ENCODE measurements at regions not wholly inside any gene's neighbourhood (a gene's known extent, or its start where the extent isn't known, plus 50 kb on each side); places are given as distances from the start of the nearest gene placed in this dataset.

GRCh38 chr6:164200071-164200470 lies 785.6 kb downstream of the QKI start:
- no peak for DNase-seq (ENCODE audit: low read depth in 4 of 4, low spot score in 3 of 4)

- DNase-seq (ENCODE audit: low read depth in 4 of 4, low spot score in 3 of 4) = no peak
Observed at GRCh38 chr6:164195942-164196281, 781.4 kb downstream of the QKI start.

GRCh38 chr6:164195278-164195941 lies 780.9 kb downstream of the QKI start:
- DNase-seq (ENCODE audit: low read depth in 4 of 4, low spot score in 3 of 4) = no peak

DNA sequence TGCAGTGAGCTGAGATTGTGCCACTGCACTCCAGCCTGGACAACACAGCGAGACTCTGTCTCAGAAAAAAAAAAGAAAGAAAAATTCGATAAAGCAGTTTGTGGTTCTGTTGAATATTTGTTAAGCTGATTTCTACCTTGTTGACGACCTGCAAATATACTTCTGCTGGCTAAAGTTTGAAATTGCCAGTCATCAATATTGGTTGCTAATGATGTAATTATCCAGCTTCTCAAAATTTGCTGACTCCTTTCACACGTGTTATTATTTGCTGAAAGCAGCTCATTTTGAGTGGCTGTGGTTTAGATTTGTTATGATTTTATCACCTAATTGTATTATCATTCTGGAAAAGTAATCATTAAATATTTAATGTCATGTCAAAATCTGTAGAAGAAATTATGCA lies 774.3 kb downstream of the QKI start:
- no peak for DNase-seq (ENCODE audit: low read depth in 4 of 4, low spot score in 3 of 4)

- no peak for DNase-seq (ENCODE audit: low read depth in 4 of 4, low spot score in 3 of 4)
Observed at GRCh38 chr6:164185471-164185871, 771.0 kb downstream of the QKI start.

DNA sequence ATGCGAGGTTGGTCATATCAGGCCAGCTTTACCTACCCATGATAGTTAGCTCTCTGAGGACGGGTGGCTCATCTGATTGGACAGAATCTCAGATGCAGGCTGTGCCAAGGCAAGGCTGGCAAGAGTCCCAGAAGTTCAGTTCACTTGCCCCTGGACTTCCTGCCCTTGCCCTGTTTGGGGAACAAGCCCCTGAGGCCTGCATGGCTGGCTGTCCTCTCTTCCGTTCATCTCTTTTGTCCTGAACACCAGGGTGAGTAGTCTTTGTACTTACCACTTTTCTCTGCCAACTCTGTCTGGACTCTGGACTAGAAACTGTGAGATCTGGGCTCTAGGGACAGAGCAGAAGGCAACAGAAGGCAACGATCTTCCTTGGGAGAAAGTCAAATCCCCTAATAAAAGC lies 769.9 kb downstream of the QKI start:
- no peak for DNase-seq (ENCODE audit: low read depth in 4 of 4, low spot score in 3 of 4)

- no peak for DNase-seq (ENCODE audit: low read depth in 4 of 4, low spot score in 3 of 4)
Observed at GRCh38 chr6:164183556-164184123, 769.1 kb downstream of the QKI start.

DNA sequence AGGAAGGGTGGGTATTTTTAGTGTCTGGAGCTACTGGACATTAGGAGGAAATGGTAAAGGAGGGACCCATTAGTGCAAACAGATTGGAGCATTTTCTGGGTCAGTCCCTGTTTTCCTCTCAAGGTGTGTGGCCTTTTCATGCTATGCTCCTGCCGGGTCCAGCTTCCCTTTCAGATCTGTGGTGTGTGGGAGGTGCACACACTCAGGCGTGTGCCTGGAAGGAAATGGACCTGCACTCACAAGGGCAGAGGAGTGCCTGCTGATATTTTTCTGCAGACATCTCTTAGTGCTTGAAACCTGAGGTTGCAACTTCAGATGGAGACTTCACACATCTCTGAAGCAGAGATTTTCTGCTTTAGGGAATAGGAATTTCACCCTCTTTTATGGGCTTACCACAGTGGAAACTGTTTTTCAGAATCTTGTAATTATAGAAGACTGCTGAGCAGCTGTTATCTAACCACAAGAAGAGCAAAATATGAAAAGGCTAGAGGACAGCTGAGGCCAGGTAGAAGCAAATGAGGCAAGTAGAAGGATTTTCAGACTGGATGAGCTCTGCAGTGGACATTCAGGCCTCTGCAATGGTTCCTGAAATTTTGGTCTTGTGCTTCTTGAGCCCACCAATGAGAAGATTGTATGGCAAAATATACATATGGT lies 764.3 kb downstream of the QKI start:
- DNase-seq (ENCODE audit: low read depth in 4 of 4, low spot score in 3 of 4) = no peak

DNA sequence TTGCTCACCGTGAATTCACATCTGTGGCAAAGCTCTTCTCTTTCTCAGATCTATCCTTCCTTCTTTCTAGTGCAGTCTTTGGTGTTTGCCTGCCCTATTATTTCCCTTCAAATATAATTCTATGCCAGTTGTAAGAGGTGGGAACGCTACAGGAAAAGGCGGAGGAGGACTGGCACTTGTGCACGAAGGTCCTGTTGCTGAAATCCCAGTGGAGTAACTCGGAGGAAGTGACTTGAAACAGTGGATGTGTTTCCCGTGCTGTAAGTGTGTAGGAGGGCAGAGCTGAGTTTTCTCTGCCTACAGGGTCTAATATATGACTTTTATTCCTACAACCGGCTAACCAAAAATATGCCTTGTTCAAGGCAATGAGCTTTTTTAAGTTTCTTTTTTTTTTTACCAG lies 754.8 kb downstream of the QKI start:
- no peak for DNase-seq (ENCODE audit: low read depth in 4 of 4, low spot score in 3 of 4)

- no peak for DNase-seq (ENCODE audit: low read depth in 4 of 4, low spot score in 3 of 4)
Observed at GRCh38 chr6:164168595-164168994, 754.1 kb downstream of the QKI start.

- DNase-seq (ENCODE audit: low read depth in 4 of 4, low spot score in 3 of 4) = no peak
Observed at GRCh38 chr6:164167873-164168405, 753.4 kb downstream of the QKI start.

DNA sequence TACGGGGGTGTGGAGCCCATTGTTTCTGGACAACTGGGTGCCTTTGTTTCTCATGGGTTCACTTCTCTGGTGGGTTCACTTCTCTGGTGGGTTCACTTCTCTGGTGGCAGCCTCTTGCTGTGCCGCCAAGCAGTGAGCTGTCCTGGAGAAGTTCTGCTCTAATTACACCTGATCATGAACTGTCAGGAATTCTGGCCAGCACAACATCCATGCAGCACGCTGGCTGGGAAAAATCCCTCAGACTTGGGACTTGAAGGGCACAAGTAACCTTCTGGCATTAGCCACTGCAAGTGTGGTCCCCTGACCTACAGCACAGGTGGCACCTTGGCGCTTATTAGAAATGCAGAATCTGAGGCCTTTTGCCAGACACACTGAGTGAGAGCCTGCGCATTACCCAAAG lies 752.5 kb downstream of the QKI start:
- DNase-seq (ENCODE audit: low read depth in 4 of 4, low spot score in 3 of 4) = no peak

DNA sequence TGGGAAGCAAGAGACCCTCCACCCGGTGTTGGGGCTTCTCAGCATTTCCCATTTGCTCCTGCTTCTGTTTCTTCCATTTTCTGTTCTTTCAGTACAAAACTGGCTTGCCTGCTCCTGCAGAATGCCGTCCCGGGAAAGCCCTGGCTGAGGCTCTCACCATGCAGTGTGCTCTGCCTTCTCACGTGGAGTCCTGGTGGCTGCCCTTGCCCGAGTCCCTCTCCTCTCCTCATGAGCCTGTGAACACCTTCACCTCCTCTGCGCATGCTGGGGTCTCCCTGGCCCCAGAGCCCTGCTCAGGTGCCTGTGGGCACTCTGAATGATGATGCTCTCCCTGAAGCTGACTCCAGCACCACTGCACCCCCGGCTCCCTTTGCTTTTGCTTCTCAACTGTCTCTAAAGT lies 752.0 kb downstream of the QKI start:
- no peak for DNase-seq (ENCODE audit: low read depth in 4 of 4, low spot score in 3 of 4)

DNA sequence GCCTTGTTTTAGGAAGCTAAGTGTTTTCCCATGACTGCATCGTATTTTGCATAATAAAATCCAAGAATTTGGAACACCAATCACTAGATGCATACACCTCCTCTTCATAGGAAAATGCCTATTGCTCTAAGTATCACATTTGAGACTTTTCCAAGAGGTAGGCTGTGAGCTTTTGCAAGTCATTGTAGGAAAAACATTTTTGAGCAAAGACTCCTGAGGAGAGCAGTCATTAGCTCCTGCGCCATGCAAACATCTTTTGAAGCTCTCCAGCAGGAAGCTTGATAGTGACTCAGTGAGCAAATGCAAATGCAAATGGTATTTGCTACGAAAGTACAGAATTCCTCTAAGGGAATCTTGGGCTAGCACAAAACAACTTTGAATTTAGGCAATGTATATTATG lies 750.4 kb downstream of the QKI start:
- no peak for DNase-seq (ENCODE audit: low read depth in 4 of 4, low spot score in 3 of 4)

- no peak for DNase-seq (ENCODE audit: low read depth in 4 of 4, low spot score in 3 of 4)
Observed at GRCh38 chr6:164163239-164163638, 748.7 kb downstream of the QKI start.

GRCh38 chr6:164159061-164159460 lies 744.5 kb downstream of the QKI start:
- no peak for DNase-seq (ENCODE audit: low read depth in 4 of 4, low spot score in 3 of 4)

GRCh38 chr6:164154588-164154987 lies 740.1 kb downstream of the QKI start:
- DNase-seq (ENCODE audit: low read depth in 4 of 4, low spot score in 3 of 4) = no peak

DNA sequence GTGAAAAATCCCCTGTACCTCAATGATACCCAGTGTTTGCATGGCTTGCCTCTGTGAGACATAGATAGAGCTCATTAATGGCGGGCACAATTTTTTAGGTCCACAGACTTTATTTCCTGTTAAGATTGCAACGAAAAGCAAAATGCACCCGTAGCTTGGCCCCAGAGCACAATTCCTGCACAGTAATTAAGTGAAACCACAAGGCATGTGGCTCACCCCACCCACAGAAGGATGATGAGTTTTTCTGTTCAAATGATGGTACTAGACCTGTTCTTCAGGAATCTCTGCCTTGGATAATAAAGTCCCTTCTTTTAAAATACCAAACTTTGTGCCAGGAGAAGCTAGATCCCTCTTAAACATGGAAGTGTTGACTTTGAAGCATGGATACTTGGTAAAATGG lies 738.1 kb downstream of the QKI start:
- no peak for DNase-seq (ENCODE audit: low read depth in 4 of 4, low spot score in 3 of 4)

DNA sequence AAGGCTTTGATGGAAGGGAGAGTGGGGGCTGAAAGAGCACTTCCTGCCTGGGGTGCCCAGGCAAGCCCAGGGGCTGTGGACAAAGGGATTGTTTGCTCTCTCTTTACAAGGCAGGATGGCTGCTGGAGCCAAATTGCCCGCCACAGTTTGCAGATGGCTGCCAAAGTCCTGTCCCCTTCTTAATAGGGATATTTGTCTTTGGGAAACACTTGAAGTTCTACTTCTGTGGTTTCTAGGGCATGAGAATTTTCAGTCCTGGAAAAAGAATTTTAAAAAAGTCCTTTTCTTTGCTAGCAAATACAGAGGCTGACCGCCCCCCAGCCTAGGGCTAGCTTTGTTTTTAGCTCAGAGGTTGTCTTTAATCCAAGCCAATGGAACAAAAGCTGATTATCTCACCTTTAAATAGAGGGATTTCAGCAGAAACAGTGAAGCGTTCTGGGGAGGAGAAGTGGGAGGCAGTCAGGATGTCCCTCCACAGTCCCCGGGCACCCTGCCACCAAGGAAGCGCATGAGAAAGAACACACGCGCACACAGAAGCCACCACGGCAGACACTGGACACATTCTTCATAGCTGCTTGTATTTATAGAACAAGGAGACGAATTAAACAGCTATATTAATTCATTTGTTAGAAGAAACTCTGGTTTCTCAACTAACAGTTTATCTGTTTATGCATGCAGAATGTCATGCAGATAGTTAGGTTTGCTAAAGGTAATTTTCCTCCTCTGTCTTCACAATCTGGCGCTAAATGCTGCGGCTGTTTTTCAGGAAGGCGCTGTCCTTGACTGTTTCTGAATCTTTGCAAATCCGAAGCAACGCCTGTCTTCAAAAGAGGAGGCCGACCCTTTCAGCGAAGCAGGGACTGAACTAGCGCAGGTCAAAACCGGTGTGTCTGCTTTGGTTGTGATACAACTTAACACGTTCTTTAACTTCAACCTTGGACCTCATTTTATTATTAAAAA lies 736.9 kb downstream of the QKI start:
- no peak for DNase-seq (ENCODE audit: low read depth in 4 of 4, low spot score in 3 of 4)

DNA sequence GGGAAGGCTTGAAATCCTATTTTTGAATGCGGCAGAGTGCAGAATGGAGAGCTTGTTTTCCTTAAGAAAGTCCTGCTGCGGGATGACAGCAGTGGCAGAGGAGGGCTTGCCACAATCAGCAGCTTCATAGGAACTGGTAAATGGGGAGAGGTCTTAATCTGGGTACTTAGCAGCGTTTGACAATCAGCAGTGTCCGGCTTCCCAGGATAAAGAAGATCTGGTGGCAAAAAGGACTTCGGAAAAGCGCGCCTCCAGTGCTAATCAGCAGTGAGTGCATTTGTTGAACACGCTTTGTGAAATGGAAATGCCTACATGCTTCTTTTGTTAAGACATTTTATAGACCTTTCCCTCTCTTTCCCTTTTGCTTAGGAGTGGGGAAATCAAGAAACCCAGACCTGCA lies 735.7 kb downstream of the QKI start:
- no peak for DNase-seq (ENCODE audit: low read depth in 4 of 4, low spot score in 3 of 4)

GRCh38 chr6:164148788-164149187 lies 734.3 kb downstream of the QKI start:
- no peak for DNase-seq (ENCODE audit: low read depth in 4 of 4, low spot score in 3 of 4)
